ENCODE measurements at regions not wholly inside any gene's neighbourhood (a gene's known extent, or its start where the extent isn't known, plus 50 kb on each side); places are given as distances from the start of the nearest gene placed in this dataset.

GRCh38 chr5:67350185-67350584 lies 153.6 kb upstream of the CD180 start:
- RAD21 ChIA-PET (ENCODE audit: unreplicated experiment) = no interaction called here
- DNase-seq (ENCODE audit: low read depth, low spot score) (no peak), ATAC-seq (no peak), FAIRE-seq (no peak)
- H3K27ac ChIP-seq (ENCODE audit: control insufficient read depth, insufficient read depth) = no peak overlapping the region
- POLR2A ChIA-PET = no interaction called here
- H3K27me3 ChIP-seq (replicated peaks in 1 of 2; ENCODE audit: control insufficient read depth in 2 of 2, insufficient read depth in 2 of 2, low read length in 1 of 2) = no peaks in the 10 kb centered on the region
- no peak overlapping the region for H3K9ac ChIP-seq (ENCODE audit: control insufficient read depth, insufficient read depth, low read length)
- CTCF ChIA-PET = no interaction called here
- in situ Hi-C loops (cut with MboI) = no loop called here
- WGBS (ENCODE audit: insufficient coverage, insufficient replicate concordance, low lambda C conversion rate, missing lambda C conversion rate) = 30% methylated on average over 5 of the region's 5 CpGs
- no peak for TF ChIP-seq BACH1 (IDR thresholded peaks at IDR 0.05; ENCODE audit: borderline replicate concordance)
- TF ChIP-seq, protein P1, sequence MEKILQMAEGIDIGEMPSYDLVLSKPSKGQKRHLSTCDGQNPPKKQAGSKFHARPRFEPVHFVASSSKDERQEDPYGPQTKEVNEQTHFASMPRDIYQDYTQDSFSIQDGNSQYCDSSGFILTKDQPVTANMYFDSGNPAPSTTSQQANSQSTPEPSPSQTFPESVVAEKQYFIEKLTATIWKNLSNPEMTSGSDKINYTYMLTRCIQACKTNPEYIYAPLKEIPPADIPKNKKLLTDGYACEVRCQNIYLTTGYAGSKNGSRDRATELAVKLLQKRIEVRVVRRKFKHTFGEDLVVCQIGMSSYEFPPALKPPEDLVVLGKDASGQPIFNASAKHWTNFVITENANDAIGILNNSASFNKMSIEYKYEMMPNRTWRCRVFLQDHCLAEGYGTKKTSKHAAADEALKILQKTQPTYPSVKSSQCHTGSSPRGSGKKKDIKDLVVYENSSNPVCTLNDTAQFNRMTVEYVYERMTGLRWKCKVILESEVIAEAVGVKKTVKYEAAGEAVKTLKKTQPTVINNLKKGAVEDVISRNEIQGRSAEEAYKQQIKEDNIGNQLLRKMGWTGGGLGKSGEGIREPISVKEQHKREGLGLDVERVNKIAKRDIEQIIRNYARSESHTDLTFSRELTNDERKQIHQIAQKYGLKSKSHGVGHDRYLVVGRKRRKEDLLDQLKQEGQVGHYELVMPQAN (conservative IDR thresholded peaks at IDR 0.05) = no peak
- TF ChIP-seq IRF4 (IDR thresholded peaks at IDR 0.05; ENCODE audit: low read depth, low read length) = no peak
- no peak for TF ChIP-seq ZNF687 (IDR thresholded peaks at IDR 0.05)
- no peak for TF ChIP-seq JUND (IDR thresholded peaks at IDR 0.05; ENCODE audit: low read depth, low read length)
- no peak for TF ChIP-seq CTCF (IDR thresholded peaks at IDR 0.05 in 2 of 3, conservative IDR thresholded peaks at IDR 0.05 in 1 of 3; ENCODE audit: control insufficient read depth in 2 of 3, extremely low read depth in 1 of 3, insufficient read depth in 1 of 3, low read depth in 3 of 3, low read length in 3 of 3)
- TF ChIP-seq IKZF1 (conservative IDR thresholded peaks at IDR 0.05) = no peak
- no peak for TF ChIP-seq ATF3 (IDR thresholded peaks at IDR 0.05; ENCODE audit: borderline replicate concordance, extremely low read depth, low read depth, low read length)
- no peak for TF ChIP-seq ATF2 (IDR thresholded peaks at IDR 0.05; ENCODE audit: low read length)
- TF ChIP-seq MYB (IDR thresholded peaks at IDR 0.05; ENCODE audit: borderline replicate concordance, low read depth, low read length) = no peak
- TF ChIP-seq SIX5 (IDR thresholded peaks at IDR 0.05; ENCODE audit: low read depth, low read length, severe bottlenecking) = no peak
- no peak for TF ChIP-seq LARP7 (IDR thresholded peaks at IDR 0.05)
- no peak for TF ChIP-seq JUNB (IDR thresholded peaks at IDR 0.05)
- no peak for TF ChIP-seq RBBP5 (conservative IDR thresholded peaks at IDR 0.05)
- no peak for TF ChIP-seq PML (IDR thresholded peaks at IDR 0.05; ENCODE audit: low read length)
- H4K20me1 ChIP-seq (ENCODE audit: control insufficient read depth, insufficient read depth) = no peaks in the 10 kb centered on the region
- H3K4me3 ChIP-seq = no peak overlapping the region
- SMC1A ChIA-PET (ENCODE audit: uncharacterized antibody, unreplicated experiment) = interaction anchor here (0.7 kb wide), 1 partner anchor 901 kb away, joined by 4 read pairs; no protein-coding TSS in a partner anchor
- no peak overlapping the region for H2AFZ ChIP-seq (ENCODE audit: control insufficient read depth, low read depth, low read length)
- intact Hi-C loops (cut with micrococcal nuclease; ENCODE audit: unreplicated experiment) = no loop called here
- H3K36me3 ChIP-seq (ENCODE audit: control insufficient read depth in 2 of 2, insufficient read depth in 2 of 2, low read length in 1 of 2) = no peaks in the 10 kb centered on the region
- H3K4me1 ChIP-seq (ENCODE audit: control insufficient read depth, insufficient read depth, low read length) = no peaks in the 10 kb centered on the region
- no peaks in the 10 kb centered on the region; the same call in 2 of the 3 replicates for H3K9me3 ChIP-seq (replicated peaks; ENCODE audit: control insufficient read depth, insufficient read depth, low read length)
- no peak overlapping the region for H3K4me2 ChIP-seq (ENCODE audit: control insufficient read depth, insufficient read depth)
- H3K79me2 ChIP-seq (ENCODE audit: control insufficient read depth, insufficient read depth, low read length) = no peaks in the 10 kb centered on the region
- BruUV-seq (replicated peaks) = no TSS peak
